Naive B cell (primary cell): ENCODE measurements at regions not wholly inside any gene's neighbourhood (a gene's known extent, or its start where the extent isn't known, plus 50 kb on each side); places are given as distances from the start of the nearest gene placed in this dataset.

Experiments used
- ATAC-seq, 2 donors: fragments of 150-1000 bp; cut with Tn5 transposase; 2 replicates each; pipeline ENCODE4 v1.10.0; 2021; ENCODE audit warnings: low read depth in 2 of 2, mild to moderate bottlenecking in 2 of 2, moderate library complexity in 2 of 2
- DNase-seq: peaks from one replicate; pipeline ENCODE4 v3.0.0; 2022
- H3K27ac Mint-ChIP-seq, 6 donors: one replicate each; pipeline ENCODE4 v1.8.0; 2020 to 2022; ENCODE audit warnings: mild to moderate bottlenecking in 6 of 6, mixed read lengths in 6 of 6, moderate library complexity in 5 of 6, inconsistent platforms in 2 of 6
- H3K27me3 Mint-ChIP-seq, 3 donors: one replicate each; pipeline ENCODE4 v1.8.0; 2021 to 2022; ENCODE audit warnings: mixed read lengths in 3 of 3, mild to moderate bottlenecking in 1 of 3
- H3K36me3 Mint-ChIP-seq, 2 donors: one replicate each; pipeline ENCODE4 v1.8.0; 2020 to 2022; ENCODE audit warnings: mixed read lengths in 2 of 2, inconsistent platforms in 1 of 2, mild to moderate bottlenecking in 1 of 2
- H3K4me1 Mint-ChIP-seq, 3 donors: one replicate each; pipeline ENCODE4 v1.8.0; 2020 to 2022; ENCODE audit warnings: mixed read lengths in 3 of 3, inconsistent platforms in 1 of 3, mild to moderate bottlenecking in 1 of 3, moderate library complexity in 1 of 3
- H3K4me3 Mint-ChIP-seq, 8 donors: one replicate each; pipeline ENCODE4 v1.8.0; 2020 to 2022; ENCODE audit warnings: mild to moderate bottlenecking in 8 of 8, mixed read lengths in 8 of 8, moderate library complexity in 8 of 8, inconsistent platforms in 2 of 8
- H3K9me3 Mint-ChIP-seq, 7 donors: one replicate each; pipeline ENCODE4 v1.8.0; 2020 to 2022; ENCODE audit warnings: mixed read lengths in 7 of 7, mild to moderate bottlenecking in 5 of 7, inconsistent platforms in 2 of 7, moderate library complexity in 1 of 7

DNA sequence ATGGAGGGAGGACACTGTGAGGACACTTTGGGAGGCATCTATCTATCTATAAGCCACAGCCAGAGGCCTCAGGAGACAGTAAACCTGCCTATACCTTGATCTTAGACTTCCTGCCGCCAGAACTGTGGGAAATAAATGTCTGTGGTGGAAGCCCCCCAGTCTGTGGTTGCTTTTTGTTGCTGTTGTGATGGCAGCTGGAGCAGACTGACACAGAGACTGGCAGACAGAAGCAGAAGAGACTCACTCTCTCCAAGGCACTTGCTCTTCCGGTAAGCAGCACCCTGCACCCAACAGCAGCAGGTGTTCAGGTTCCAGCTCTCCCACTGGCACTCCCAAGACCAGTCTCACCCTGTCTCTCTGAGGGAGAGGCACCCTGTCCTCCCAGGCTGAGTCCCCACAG, 297.6 kb downstream of the TTLL7 start:
- Mint-ChIP-seq H3K36me3 (no peaks in the 10 kb centered on the region), H3K4me1 (peaks cover 0 to 10% (median 4%) of the 10 kb centered on the region in 3 donors), H3K27ac (no peak overlapping the region), H3K9me3 (peaks cover 0 to 5% (median 4%) of the 10 kb centered on the region in 7 donors), H3K27me3 (peaks cover 9 to 24% (median 10%) of the 10 kb centered on the region in 3 donors), H3K4me3 (no peak overlapping the region)
- ATAC-seq (no peak), DNase-seq (no peak)

DNA sequence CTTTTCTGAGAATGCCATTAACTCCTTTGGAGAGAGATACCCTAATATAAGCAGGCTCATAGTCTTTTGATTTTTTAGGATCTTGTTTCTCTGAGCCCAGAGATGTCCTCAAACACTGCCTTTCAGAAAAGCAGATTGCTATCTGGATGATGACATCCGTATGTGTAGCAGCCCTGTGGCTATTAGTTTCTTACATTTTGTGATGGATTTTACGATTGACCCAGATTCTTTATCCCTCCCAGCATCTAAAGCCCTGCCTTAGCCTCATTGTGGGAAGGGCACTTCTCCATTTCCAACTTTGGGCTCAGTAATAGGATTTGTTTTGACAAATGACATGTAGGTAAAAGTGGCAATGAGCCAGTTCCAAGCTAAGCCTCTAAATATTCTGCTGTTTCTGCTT, 300.3 kb downstream of the TTLL7 start:
- ATAC-seq (no peak), DNase-seq (no peak)
- Mint-ChIP-seq H3K36me3 (no peaks in the 10 kb centered on the region), H3K27ac (no peak overlapping the region), H3K4me3 (no peak overlapping the region), H3K9me3 (peaks cover 0 to 5% (median 4%) of the 10 kb centered on the region in 7 donors), H3K27me3 (peaks cover 17 to 22% (median 18%) of the 10 kb centered on the region in 3 donors), H3K4me1 (peaks cover 5 to 31% (median 9%) of the 10 kb centered on the region in 3 donors)

- Mint-ChIP-seq H3K4me3 (no peak overlapping the region), H3K36me3 (no peaks in the 10 kb centered on the region), H3K9me3 (peaks cover 0 to 5% (median 4%) of the 10 kb centered on the region in 7 donors), H3K27ac (no peak overlapping the region), H3K27me3 (peaks cover 22 to 25% (median 23%) of the 10 kb centered on the region in 3 donors), H3K4me1 (peaks cover 12 to 37% (median 15%) of the 10 kb centered on the region in 3 donors)
- no peak for DNase-seq
- ATAC-seq, result no peak
Measured at GRCh38 chr1:83697961-83698360, 301.0 kb downstream of the TTLL7 start.

GRCh38 chr1:83697220-83697619, 301.7 kb downstream of the TTLL7 start:
- peaks cover 17 to 44% (median 21%) of the 10 kb centered on the region in 3 donors for H3K4me1 Mint-ChIP-seq
- H3K9me3 Mint-ChIP-seq, result peaks cover 0 to 5% (median 4%) of the 10 kb centered on the region in 7 donors
- H3K27me3 Mint-ChIP-seq, result peaks cover 23 to 31% (median 29%) of the 10 kb centered on the region in 3 donors
- DNase-seq, result no peak
- no peaks in the 10 kb centered on the region for H3K36me3 Mint-ChIP-seq
- no peak overlapping the region for H3K27ac Mint-ChIP-seq
- ATAC-seq, result no peak
- H3K4me3 Mint-ChIP-seq, result no peak overlapping the region

DNA sequence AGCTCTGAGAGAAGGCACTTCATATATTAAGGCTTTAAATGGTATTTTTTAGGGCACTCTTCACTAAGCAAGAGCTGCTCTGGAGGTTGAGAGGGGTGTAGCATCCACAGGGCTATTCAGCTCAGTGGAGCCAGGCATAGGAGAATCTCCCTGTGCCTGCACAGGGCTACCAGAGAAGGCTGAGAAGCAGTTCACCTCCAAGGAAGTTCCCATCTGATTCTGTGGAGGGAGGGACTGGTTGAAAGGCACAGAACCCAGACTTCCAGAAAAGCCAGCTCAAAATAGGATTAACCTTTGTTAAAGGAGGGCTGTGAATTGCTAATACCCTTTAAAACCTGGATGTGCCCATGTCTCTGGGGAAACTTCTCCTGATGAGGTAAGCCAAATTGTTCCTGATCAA, 304.5 kb downstream of the TTLL7 start:
- no peak for ATAC-seq
- H3K9me3 Mint-ChIP-seq, result peaks cover 3 to 13% (median 5%) of the 10 kb centered on the region in 7 donors
- H3K27ac Mint-ChIP-seq, result no peak overlapping the region
- H3K36me3 Mint-ChIP-seq, result peaks cover 5 to 10% of the 10 kb centered on the region in 2 donors
- no peak for DNase-seq
- H3K4me1 Mint-ChIP-seq, result peaks cover 21 to 66% (median 22%) of the 10 kb centered on the region in 3 donors
- peaks cover 23 to 33% (median 32%) of the 10 kb centered on the region in 3 donors for H3K27me3 Mint-ChIP-seq
- H3K4me3 Mint-ChIP-seq, result peak overlapping the region in 1 of 8 donors; percentile 21

- ATAC-seq (peak in 1 of 2 donors; percentile 6), DNase-seq (no peak)
- Mint-ChIP-seq H3K27me3 (peaks cover 23 to 38% (median 29%) of the 10 kb centered on the region in 3 donors), H3K4me1 (peaks cover 21 to 66% (median 22%) of the 10 kb centered on the region in 3 donors), H3K27ac (peak overlapping the region in 1 of 6 donors; percentile 42), H3K9me3 (peaks cover 2 to 19% (median 6%) of the 10 kb centered on the region in 7 donors), H3K36me3 (peaks cover 5 to 10% of the 10 kb centered on the region in 2 donors), H3K4me3 (peak overlapping the region in 7 of 8 donors; percentile 59 to 97 (median 85))
Measured at GRCh38 chr1:83693427-83694126, 305.4 kb downstream of the TTLL7 start.

DNA sequence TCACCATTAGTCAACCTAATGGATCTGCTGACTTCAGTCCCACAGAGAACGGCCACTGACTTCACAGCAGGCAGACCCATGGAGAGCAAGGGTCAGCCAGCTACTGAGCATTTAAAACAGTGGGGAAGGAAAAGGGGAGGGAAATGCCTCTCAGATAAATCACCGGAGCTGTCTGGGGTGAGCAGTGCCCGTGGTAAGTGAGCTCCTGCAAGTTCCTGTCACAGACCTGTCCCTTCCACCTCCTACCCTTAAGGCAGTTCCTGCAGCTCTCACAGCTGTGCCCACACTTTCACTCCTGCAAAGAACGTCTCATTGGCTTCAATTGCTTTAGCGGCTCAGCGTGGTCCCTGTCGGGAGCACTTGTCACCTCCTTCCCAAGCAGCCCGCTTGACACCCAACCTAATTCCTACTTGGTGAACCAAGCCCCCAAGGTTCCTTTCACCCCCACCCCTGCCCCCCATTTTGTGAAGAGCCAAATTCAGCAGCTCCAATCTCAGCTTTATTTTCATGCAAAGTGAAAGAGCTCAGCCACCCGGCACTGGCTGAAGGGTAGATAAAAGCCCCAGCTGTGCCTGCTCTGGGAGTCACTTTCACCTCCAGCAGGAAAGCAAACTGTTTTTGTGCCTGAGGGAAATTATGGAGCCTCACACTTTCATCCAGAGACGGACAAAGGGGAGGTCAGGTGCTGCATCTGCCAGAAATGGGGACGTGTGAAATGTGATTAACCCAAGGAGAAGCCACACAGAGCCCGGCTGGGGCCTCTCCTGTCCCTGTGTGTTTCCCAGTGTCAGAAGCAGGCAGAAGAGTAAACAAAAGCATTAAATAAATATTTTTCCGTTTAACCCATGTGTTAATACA, 306.2 kb downstream of the TTLL7 start:
- ATAC-seq, result peak; percentile 53 to 55
- H3K4me1 Mint-ChIP-seq, result peaks cover 21 to 66% (median 22%) of the 10 kb centered on the region in 3 donors
- peaks cover 23 to 41% (median 29%) of the 10 kb centered on the region in 3 donors for H3K27me3 Mint-ChIP-seq
- peaks cover 2 to 28% (median 11%) of the 10 kb centered on the region in 7 donors for H3K9me3 Mint-ChIP-seq
- no peak for DNase-seq
- H3K27ac Mint-ChIP-seq, result no peak overlapping the region
- H3K4me3 Mint-ChIP-seq, result peak overlapping the region in 7 of 8 donors; percentile 70 to 97 (median 85)
- peaks cover 5 to 10% of the 10 kb centered on the region in 2 donors for H3K36me3 Mint-ChIP-seq

DNA sequence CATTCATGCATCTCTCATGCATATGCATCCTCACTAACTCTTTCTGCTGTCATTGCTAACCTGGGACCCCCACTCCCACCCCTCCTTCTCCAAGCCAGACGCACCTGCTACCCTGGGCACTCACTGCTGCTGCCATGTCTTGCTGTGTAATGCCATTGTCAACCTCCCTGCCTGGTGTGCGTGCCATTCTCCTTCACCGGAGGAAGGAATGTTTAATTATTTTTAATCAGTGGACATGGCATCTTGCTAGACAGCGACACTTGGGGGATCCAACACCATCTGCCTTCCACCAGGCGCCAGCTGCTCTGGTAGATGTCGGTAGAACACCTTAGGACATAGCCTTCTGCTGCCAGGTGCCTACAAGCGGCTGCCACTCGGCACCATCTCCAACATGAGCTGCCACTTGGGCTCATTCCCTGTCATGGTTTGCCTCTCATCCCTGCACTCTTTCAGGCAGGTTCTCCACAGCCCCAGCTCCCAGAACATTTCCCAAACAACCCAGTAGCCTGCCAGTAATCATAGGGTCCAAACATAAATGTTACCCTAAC, 306.9 kb downstream of the TTLL7 start:
- no peak for ATAC-seq
- Mint-ChIP-seq H3K27me3 (peaks cover 15 to 35% (median 29%) of the 10 kb centered on the region in 3 donors), H3K4me1 (peaks cover 17 to 62% (median 22%) of the 10 kb centered on the region in 3 donors), H3K36me3 (peaks cover 5 to 10% of the 10 kb centered on the region in 2 donors), H3K9me3 (peaks cover 2 to 34% (median 13%) of the 10 kb centered on the region in 7 donors), H3K4me3 (peak overlapping the region in 6 of 8 donors; percentile 1 to 97 (median 72)), H3K27ac (peak overlapping the region in 1 of 6 donors; percentile 21)
- DNase-seq, result no peak

DNA sequence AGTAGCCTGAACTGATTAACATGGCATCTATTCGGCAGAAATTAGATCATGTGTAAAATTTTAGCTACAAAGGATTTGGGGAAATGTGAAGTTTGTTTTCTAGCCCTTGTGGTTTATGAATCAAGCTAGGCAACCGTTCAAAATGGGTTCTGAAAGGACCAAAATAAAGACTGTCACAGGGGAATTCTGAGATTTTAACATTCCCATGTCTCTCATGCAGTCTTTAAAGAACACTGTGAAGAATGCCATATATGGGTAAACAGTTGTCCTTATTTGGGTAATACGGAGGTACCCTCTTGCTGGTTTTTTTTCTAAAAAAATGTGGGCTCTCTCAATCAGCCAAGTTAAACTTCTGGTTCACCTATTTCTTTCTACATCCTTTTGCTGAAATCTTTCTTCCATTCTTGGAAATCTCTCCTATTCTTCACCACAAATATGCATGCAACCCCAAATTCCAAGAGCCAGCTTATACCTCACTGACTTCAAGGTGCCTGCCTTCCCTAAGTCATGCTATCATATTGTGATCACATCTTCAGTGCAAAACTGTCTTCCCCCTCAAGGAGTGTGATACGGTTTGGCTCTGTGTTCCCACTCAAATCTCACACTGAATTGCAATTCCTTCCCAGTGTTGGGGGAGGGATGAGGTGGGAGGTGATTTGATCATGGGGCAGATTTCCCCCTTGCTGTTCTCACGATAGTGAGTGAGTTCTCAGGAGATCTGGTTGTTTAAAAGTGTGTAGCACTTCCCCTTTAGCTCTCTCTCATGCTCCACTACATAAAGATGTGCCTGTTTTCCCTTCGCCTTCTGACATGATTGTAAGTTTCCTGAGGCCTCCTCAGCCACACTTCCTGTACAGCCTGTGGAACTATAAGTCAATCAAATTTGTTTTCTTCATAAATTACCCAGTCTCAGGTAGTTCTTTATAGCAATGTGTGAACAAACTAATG, 308.7 kb downstream of the TTLL7 start:
- H3K9me3 Mint-ChIP-seq, result peaks cover 2 to 39% (median 15%) of the 10 kb centered on the region in 7 donors
- H3K4me3 Mint-ChIP-seq, result peak overlapping the region in 1 of 8 donors; percentile 55
- ATAC-seq (no peak), DNase-seq (no peak)
- peaks cover 7 to 30% (median 14%) of the 10 kb centered on the region in 3 donors for H3K27me3 Mint-ChIP-seq
- no peak overlapping the region for H3K27ac Mint-ChIP-seq
- H3K4me1 Mint-ChIP-seq, result peaks cover 17 to 48% (median 22%) of the 10 kb centered on the region in 3 donors
- H3K36me3 Mint-ChIP-seq, result peaks cover 5 to 10% of the 10 kb centered on the region in 2 donors

DNA sequence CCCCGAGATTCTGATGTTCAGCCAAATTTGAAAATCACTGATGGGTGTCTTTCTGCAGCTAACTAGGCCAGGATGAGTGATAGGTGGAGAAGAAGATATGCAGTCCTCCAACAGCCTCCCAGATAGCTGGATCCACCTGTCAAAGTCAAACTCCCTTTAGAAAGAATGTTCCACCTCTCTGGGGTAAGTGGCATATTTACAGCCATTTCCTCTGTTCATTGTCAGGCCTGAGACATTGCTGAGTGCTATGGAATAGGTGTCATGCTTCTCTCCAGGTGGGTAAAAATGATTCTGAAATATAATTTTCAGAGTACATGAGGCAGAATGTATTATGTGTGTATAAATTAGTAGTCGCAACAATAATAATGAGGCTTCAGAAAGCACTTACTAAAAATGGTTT, 316.8 kb downstream of the TTLL7 start:
- Mint-ChIP-seq H3K36me3 (no peaks in the 10 kb centered on the region), H3K27me3 (no peaks in the 10 kb centered on the region), H3K9me3 (peaks cover 0 to 7% (median 3%) of the 10 kb centered on the region in 7 donors), H3K4me1 (no peaks in the 10 kb centered on the region), H3K27ac (no peak overlapping the region), H3K4me3 (no peak overlapping the region)
- no peak for DNase-seq
- no peak for ATAC-seq

- no peak for ATAC-seq
- no peak for DNase-seq
- Mint-ChIP-seq H3K27ac (no peak overlapping the region), H3K9me3 (peaks cover 0 to 2% (median 0%) of the 10 kb centered on the region in 7 donors), H3K4me3 (no peak overlapping the region), H3K27me3 (no peaks in the 10 kb centered on the region), H3K4me1 (no peaks in the 10 kb centered on the region), H3K36me3 (no peaks in the 10 kb centered on the region)
Measured at GRCh38 chr1:83676106-83676505, 322.8 kb downstream of the TTLL7 start.

DNA sequence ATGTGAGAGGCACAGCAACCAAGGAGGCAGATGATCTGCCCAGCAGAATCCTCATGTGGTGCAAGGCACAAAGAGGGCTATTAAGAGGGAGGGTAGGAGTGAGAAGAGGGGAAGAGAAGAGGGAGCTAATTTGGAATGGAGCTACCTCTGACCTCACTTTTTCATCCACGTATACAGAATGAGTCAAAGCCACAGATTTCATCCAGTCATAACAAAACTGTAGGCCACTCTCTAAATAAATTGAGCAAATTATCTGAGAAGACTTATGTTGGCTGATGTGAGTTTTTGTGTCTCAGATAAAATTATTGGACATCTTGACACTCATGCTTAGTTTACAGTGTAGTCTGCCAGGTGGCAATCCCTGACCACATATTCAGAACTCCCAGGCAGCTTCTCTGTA, 325.6 kb downstream of the TTLL7 start:
- ATAC-seq (no peak), DNase-seq (no peak)
- Mint-ChIP-seq H3K4me3 (no peak overlapping the region), H3K27ac (no peak overlapping the region), H3K9me3 (peaks cover 3 to 9% (median 6%) of the 10 kb centered on the region in 7 donors), H3K27me3 (no peaks in the 10 kb centered on the region), H3K4me1 (no peaks in the 10 kb centered on the region), H3K36me3 (no peaks in the 10 kb centered on the region)
